Gastrocnemius medialis (tissue), 4 donors: ENCODE measurements at regions not wholly inside any gene's neighbourhood (a gene's known extent, or its start where the extent isn't known, plus 50 kb on each side); places are given as distances from the start of the nearest gene placed in this dataset.

Experiments
- ATAC-seq, 2 donors: fragments of 150-250 bp; one replicate each; pipeline ENCODE4 v1.9.1; 2016
- DNase-seq, 2 donors: peaks; one replicate each; pipeline ENCODE4 v3.0.0-alpha.2; 2019
- H3K27ac ChIP-seq, 4 donors: fragments of 200-600 bp; sonication (generic); 1 replicate in 1 of 4; 2 replicates in 3 of 4; pipeline ENCODE4 v1.5.1; 2016 to 2018; ENCODE audit warnings: mild to moderate bottlenecking in 2 of 4, moderate library complexity in 1 of 4
- H3K27me3 ChIP-seq, 3 donors: fragments of 200-600 bp; sonication (generic) in 2 of 3; 1 replicate in 1 of 3; 2 replicates in 2 of 3; pipeline versions ENCODE4 v1.5.1 to v1.6.0; 2016 to 2019; ENCODE audit warnings: mild to moderate bottlenecking in 1 of 3, moderate library complexity in 1 of 3
- H3K36me3 ChIP-seq, 2 donors: fragments of 200-600 bp; sonication (generic) in 1 of 2; one replicate each; pipeline ENCODE4 v1.5.1; 2017 to 2018
- H3K4me1 ChIP-seq, 2 donors: fragments of 200-600 bp; sonication (generic) in 1 of 2; one replicate each; pipeline ENCODE4 v1.5.1; 2016 to 2017; ENCODE audit warnings: mild to moderate bottlenecking in 2 of 2
- H3K4me3 ChIP-seq, 4 donors: fragments of 200-600 bp; sonication (generic) in 3 of 4; 1 replicate in 1 of 4; 2 replicates in 3 of 4; pipeline ENCODE4 v1.5.1; 2016 to 2019; ENCODE audit warnings: mild to moderate bottlenecking in 2 of 4
- H3K9me3 ChIP-seq, 3 donors: fragments of 200-600 bp; sonication (generic) in 2 of 3; 1 replicate in 1 of 3; 2 replicates in 2 of 3; pipeline ENCODE4 v1.5.1; 2016 to 2019
- CTCF ChIP-seq, 5 experiments: fragments of 450-650 bp in 3 of 5; fragments of 200-600 bp in 2 of 5; sonication (generic) in 2 of 5; IDR thresholded peaks in 4 of 5; conservative IDR thresholded peaks in 1 of 5; 1 replicate in 4 of 5; 2 replicates in 1 of 5; pipeline ENCODE4 v1.5.1; 2016 to 2019; ENCODE audit warnings: antibody characterized with exemption in 5 of 5, mild to moderate bottlenecking in 3 of 5, moderate library complexity in 3 of 5
- POLR2A ChIP-seq, 2 donors: fragments of 450-650 bp; IDR thresholded peaks; one replicate each; pipeline ENCODE4 v1.6.1; 2017; ENCODE audit warnings: antibody characterized with exemption in 2 of 2, mild to moderate bottlenecking in 2 of 2, moderate library complexity in 2 of 2
- in situ Hi-C, 4 donors: fragments of 200-750 bp; cut with MboI; loops; one replicate each; pipeline versions ENCODE4 v1.15.0 to v1.8.0; 2017; ENCODE audit warnings: low sequenced_read_pairs in 4 of 4
- intact Hi-C: fragments of 100-400 bp; cut with DNase I; formaldehyde crosslinking; loops from one replicate; pipeline ENCODE4 v1.15.1; 2023; ENCODE audit warnings: low total_unique reads

- ATAC-seq (no peak), DNase-seq (no peak)
Observed at GRCh38 chr6:103456652-103457051, 1403.1 kb downstream of the HACE1 start.

GRCh38 chr6:103455275-103455674 is 1404.4 kb downstream of the HACE1 start:
- no peaks in the 10 kb centered on the region for H3K9me3 ChIP-seq
- no peaks in the 10 kb centered on the region for H3K27me3 ChIP-seq
- H3K4me1 ChIP-seq: no peaks in the 10 kb centered on the region
- H3K4me3 ChIP-seq: no peak overlapping the region
- in situ Hi-C loops (no loop called here), intact Hi-C loops (no loop called here)
- DNase-seq: no peak
- no peak for TF ChIP-seq CTCF (IDR thresholded peaks at IDR 0.05 in 4 of 5, conservative IDR thresholded peaks at IDR 0.05 in 1 of 5)
- no peak overlapping the region for H3K27ac ChIP-seq
- no peak for ATAC-seq
- no peaks in the 10 kb centered on the region for H3K36me3 ChIP-seq

More at GRCh38 chr6:103456652-103457051, 1403.1 kb downstream of the HACE1 start:
- no peaks in the 10 kb centered on the region for H3K27me3 ChIP-seq
- H3K36me3 ChIP-seq: no peaks in the 10 kb centered on the region
- no peak overlapping the region for H3K27ac ChIP-seq
- TF ChIP-seq POLR2A (IDR thresholded peaks at IDR 0.05) (no peak), CTCF (IDR thresholded peaks at IDR 0.05 in 4 of 5, conservative IDR thresholded peaks at IDR 0.05 in 1 of 5) (no peak)
- intact Hi-C loops (no loop called here), in situ Hi-C loops (no loop called here)
- no peak overlapping the region for H3K4me3 ChIP-seq
- no peaks in the 10 kb centered on the region for H3K4me1 ChIP-seq
- H3K9me3 ChIP-seq: no peaks in the 10 kb centered on the region

- in situ Hi-C loops (no loop called here), intact Hi-C loops (no loop called here)
- Histone ChIP-seq H3K36me3 (no peaks in the 10 kb centered on the region), H3K4me1 (no peaks in the 10 kb centered on the region), H3K4me3 (no peak overlapping the region), H3K27me3 (no peaks in the 10 kb centered on the region), H3K27ac (no peak overlapping the region), H3K9me3 (peaks cover 0 to 2% (median 0%) of the 10 kb centered on the region in 3 donors)
- TF ChIP-seq POLR2A (IDR thresholded peaks at IDR 0.05) (no peak), CTCF (IDR thresholded peaks at IDR 0.05 in 4 of 5, conservative IDR thresholded peaks at IDR 0.05 in 1 of 5) (no peak)
- DNase-seq (no peak), ATAC-seq (no peak)
Observed at GRCh38 chr6:103409475-103409874, 1450.2 kb downstream of the HACE1 start.

- no peak for ATAC-seq
- no peaks in the 10 kb centered on the region for H3K9me3 ChIP-seq
- no peak for DNase-seq
- in situ Hi-C loops (no loop called here), intact Hi-C loops (no loop called here)
- H3K36me3 ChIP-seq: no peaks in the 10 kb centered on the region
- TF ChIP-seq CTCF (IDR thresholded peaks at IDR 0.05 in 4 of 5, conservative IDR thresholded peaks at IDR 0.05 in 1 of 5) (no peak), POLR2A (IDR thresholded peaks at IDR 0.05) (no peak)
- H3K4me3 ChIP-seq: no peak overlapping the region
- H3K4me1 ChIP-seq: no peaks in the 10 kb centered on the region
- no peak overlapping the region for H3K27ac ChIP-seq
- H3K27me3 ChIP-seq: no peaks in the 10 kb centered on the region
Observed at GRCh38 chr6:103405321-103405720, 1454.4 kb downstream of the HACE1 start.

DNA sequence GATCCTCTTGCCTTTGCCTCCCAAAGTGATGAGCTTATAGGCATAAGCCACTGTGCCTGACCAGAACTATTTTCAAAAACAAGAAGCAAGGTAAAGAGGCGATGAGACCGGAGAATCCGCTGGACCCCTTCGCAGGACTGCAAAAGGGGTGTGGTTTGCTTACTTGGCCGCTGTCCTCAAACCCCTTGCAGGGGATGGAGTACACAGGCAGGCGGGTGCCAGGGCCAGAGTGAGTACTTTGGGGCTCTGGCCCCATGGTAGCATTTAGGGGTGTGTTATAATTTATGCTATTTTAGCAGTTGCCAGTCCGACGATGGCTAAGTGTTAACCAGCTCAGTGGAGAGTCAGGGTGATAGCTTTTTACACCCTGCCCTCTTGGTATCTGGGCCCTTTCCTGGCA is 1454.9 kb downstream of the HACE1 start:
- H3K4me3 ChIP-seq: no peak overlapping the region
- ATAC-seq (no peak), DNase-seq (no peak)
- in situ Hi-C loops: no loop called here
- intact Hi-C loops: no loop called here
- no peaks in the 10 kb centered on the region for H3K27me3 ChIP-seq
- H3K36me3 ChIP-seq: no peaks in the 10 kb centered on the region
- no peaks in the 10 kb centered on the region for H3K9me3 ChIP-seq
- TF ChIP-seq POLR2A (IDR thresholded peaks at IDR 0.05) (no peak), CTCF (IDR thresholded peaks at IDR 0.05 in 4 of 5, conservative IDR thresholded peaks at IDR 0.05 in 1 of 5) (no peak)
- no peaks in the 10 kb centered on the region for H3K4me1 ChIP-seq
- H3K27ac ChIP-seq: no peak overlapping the region
